ENCODE measurements at regions not wholly inside any gene's neighbourhood (a gene's known extent, or its start where the extent isn't known, plus 50 kb on each side); places are given as distances from the start of the nearest gene placed in this dataset.
"Not testable (repeated sequence)": the region's sequence is repeated elsewhere in the genome, so short reads cannot be mapped to it uniquely, and the experiment has no call there.

- no peak for DNase-seq (ENCODE audit: low read depth)
- H3K4me3 ChIP-seq (ENCODE audit: low read depth, low read length): no peak overlapping the region
- TF ChIP-seq, protein P1, sequence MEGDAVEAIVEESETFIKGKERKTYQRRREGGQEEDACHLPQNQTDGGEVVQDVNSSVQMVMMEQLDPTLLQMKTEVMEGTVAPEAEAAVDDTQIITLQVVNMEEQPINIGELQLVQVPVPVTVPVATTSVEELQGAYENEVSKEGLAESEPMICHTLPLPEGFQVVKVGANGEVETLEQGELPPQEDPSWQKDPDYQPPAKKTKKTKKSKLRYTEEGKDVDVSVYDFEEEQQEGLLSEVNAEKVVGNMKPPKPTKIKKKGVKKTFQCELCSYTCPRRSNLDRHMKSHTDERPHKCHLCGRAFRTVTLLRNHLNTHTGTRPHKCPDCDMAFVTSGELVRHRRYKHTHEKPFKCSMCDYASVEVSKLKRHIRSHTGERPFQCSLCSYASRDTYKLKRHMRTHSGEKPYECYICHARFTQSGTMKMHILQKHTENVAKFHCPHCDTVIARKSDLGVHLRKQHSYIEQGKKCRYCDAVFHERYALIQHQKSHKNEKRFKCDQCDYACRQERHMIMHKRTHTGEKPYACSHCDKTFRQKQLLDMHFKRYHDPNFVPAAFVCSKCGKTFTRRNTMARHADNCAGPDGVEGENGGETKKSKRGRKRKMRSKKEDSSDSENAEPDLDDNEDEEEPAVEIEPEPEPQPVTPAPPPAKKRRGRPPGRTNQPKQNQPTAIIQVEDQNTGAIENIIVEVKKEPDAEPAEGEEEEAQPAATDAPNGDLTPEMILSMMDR (conservative IDR thresholded peaks at IDR 0.05; ENCODE audit: low read depth, low read length): no peak
Observed at GRCh38 chr11:46183819-46184218, 62.6 kb upstream of the PHF21A start.

DNA sequence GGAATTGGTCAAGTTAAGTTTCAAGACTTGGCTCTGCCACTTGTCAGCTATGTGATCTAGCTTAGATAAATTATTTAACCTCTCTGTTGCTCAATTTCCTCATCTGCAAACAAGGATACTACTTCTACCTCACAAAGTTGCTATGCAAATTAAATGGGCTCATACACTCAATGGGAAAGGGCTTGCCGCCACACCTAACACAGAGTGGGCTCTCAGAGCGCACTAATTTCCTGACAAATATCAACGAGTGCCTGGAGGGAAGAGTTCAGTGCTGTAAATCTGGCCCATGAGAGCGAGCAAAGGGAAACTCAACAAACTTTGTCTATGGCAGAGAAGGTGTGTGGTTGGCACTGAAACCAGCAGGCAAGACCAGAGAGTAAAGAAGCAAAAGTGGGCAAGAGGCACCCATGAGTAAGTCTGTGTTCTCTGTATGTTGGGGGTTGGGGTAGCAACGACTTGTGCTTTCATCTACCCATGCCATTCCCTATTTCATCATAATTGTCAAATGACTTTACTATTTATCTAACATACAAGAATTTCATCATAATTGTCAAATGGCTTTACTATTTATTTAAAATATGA, 60.7 kb upstream of the PHF21A start:
- TF ChIP-seq, protein P1 (conservative IDR thresholded peaks at IDR 0.05; ENCODE audit: low read depth, low read length): no peak
- DNase-seq (ENCODE audit: low read depth): no peak
- H3K4me3 ChIP-seq (ENCODE audit: low read depth, low read length): no peak overlapping the region

DNA sequence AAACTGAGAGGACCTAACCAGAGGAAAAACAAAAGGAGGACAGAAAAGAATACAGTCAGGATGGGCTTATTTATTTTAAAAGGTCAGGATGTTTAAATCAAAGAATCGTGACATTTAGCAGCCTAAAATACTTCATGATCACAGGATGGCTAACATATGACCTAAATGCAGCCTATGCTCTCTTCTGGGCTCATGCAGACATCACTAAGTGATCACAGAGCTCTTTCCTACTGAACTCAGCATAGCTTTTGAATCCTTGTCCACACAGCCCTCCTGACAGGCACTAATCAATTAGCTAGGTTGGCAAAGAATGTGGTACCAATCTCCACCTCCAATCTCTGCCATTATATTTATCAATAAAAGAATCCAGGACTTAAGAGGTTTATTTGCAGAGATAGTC, 60.1 kb upstream of the PHF21A start:
- H3K4me3 ChIP-seq (ENCODE audit: low read depth, low read length): no peak overlapping the region
- TF ChIP-seq, protein P1 (conservative IDR thresholded peaks at IDR 0.05; ENCODE audit: low read depth, low read length): no peak
- no peak for DNase-seq (ENCODE audit: low read depth)

- TF ChIP-seq, protein P1 (conservative IDR thresholded peaks at IDR 0.05; ENCODE audit: low read depth, low read length): no peak
- no peak for DNase-seq (ENCODE audit: low read depth)
- no peak overlapping the region for H3K4me3 ChIP-seq (ENCODE audit: low read depth, low read length)
Observed at GRCh38 chr11:46180736-46181135, 59.5 kb upstream of the PHF21A start.

GRCh38 chr11:46178513-46178912, 57.3 kb upstream of the PHF21A start:
- no peak overlapping the region for H3K4me3 ChIP-seq (ENCODE audit: low read depth, low read length)
- DNase-seq (ENCODE audit: low read depth): no peak
- TF ChIP-seq, protein P1 (conservative IDR thresholded peaks at IDR 0.05; ENCODE audit: low read depth, low read length): no peak

GRCh38 chr11:46176421-46176820, 55.2 kb upstream of the PHF21A start:
- no peak overlapping the region for H3K4me3 ChIP-seq (ENCODE audit: low read depth, low read length)
- no peak for DNase-seq (ENCODE audit: low read depth)
- TF ChIP-seq, protein P1 (conservative IDR thresholded peaks at IDR 0.05; ENCODE audit: low read depth, low read length): no peak

DNA sequence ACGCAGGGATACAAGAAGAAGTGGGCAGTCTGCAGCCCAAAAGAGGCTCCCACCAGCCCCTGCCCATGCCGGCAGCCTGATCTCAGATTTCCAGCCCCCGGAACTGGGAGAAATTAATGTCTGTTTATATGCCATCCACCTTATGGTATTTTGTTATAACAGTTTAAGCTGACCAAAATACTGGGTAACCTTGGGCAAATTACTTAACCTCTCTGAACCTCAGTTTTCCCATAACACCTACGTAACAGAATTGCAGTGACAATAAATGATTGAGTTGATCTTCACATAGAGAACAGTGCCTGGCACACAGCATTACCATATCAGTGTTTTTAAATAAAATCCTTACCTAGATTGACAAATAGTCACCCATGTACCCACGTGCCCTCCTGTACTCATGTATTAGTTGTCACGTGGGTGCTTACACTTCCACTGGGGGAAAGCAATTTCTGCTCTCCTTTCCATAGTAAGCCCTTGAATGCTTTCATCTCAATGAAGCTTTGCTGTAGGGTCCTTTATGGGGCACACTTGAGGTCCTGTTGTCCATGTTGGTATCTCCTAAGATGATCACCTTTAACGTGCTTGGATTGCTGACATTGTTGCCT, 54.2 kb upstream of the PHF21A start:
- DNase-seq (ENCODE audit: low read depth): no peak
- TF ChIP-seq, protein P1 (conservative IDR thresholded peaks at IDR 0.05; ENCODE audit: low read depth, low read length): no peak
- H3K4me3 ChIP-seq (ENCODE audit: low read depth, low read length): no peak overlapping the region

DNA sequence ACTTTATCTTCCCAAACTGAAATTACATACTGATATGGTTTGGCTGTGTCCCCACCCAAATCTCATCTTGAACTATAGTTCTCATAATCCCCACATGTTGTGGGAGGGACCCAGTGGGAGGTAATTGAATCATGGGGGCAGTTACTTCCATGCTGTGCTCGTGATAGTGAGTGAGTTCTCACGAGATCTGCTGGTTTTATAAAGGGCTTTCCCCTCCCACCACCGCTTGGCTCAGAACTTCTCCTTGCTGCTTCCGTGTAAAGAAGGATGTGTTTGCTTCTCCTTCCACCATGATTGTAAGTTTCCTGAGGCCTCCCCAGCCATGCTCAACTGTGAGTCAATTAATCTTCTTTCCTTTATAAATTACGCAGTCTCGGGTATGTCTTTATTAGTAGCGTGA, 50.4 kb upstream of the PHF21A start:
- DNase-seq (ENCODE audit: low read depth); H3K4me3 ChIP-seq (ENCODE audit: low read depth, low read length): not testable (repeated sequence)

Measured in epithelial cell of proximal tubule (primary cell).